ENCODE measurements at regions not wholly inside any gene's neighbourhood (a gene's known extent, or its start where the extent isn't known, plus 50 kb on each side); places are given as distances from the start of the nearest gene placed in this dataset.

DNA sequence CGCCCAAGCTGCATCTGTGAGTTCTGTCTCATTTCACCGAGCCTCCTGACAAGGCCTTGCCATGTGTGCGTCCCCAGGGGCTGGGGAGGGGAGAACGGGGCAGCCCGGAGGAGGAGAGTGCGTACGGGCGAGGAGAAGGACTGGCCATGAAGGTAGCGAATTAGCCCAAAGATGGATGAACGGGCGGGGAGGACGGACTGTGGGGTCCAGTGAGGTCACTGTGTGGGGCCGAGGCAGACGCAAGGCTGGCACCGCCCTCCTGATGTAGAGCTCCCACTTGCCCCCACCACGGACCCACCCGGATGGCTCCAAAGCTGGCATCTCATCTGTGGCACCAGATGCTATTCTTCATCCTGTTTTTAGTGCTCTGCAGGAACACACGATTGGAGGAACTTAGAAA, 330.4 kb downstream of the AJAP1 start:
- TF ChIP-seq, protein P1, sequence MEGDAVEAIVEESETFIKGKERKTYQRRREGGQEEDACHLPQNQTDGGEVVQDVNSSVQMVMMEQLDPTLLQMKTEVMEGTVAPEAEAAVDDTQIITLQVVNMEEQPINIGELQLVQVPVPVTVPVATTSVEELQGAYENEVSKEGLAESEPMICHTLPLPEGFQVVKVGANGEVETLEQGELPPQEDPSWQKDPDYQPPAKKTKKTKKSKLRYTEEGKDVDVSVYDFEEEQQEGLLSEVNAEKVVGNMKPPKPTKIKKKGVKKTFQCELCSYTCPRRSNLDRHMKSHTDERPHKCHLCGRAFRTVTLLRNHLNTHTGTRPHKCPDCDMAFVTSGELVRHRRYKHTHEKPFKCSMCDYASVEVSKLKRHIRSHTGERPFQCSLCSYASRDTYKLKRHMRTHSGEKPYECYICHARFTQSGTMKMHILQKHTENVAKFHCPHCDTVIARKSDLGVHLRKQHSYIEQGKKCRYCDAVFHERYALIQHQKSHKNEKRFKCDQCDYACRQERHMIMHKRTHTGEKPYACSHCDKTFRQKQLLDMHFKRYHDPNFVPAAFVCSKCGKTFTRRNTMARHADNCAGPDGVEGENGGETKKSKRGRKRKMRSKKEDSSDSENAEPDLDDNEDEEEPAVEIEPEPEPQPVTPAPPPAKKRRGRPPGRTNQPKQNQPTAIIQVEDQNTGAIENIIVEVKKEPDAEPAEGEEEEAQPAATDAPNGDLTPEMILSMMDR (IDR thresholded peaks at IDR 0.05 in 4 of 5, conservative IDR thresholded peaks at IDR 0.05 in 1 of 5), result no peak
- TF ChIP-seq POLR2A (IDR thresholded peaks at IDR 0.05), result no peak

All from gastrocnemius medialis (tissue), 4 donors.